Astrocyte (in vitro differentiated cells and primary cell): ENCODE measurements at regions not wholly inside any gene's neighbourhood (a gene's known extent, or its start where the extent isn't known, plus 50 kb on each side); places are given as distances from the start of the nearest gene placed in this dataset.

Experiments used
- DNase-seq: peaks from one replicate; pipeline ENCODE4 v3.0.0-alpha.2; 2010; ENCODE audit warnings: low read depth
- FAIRE-seq: peaks from 2 replicates; lab custom pipeline; 2011; peaks lifted over from hg19 to GRCh38; lab: Jason Lieb, UNC
- H2AFZ ChIP-seq: 2 replicates; pipeline ENCODE4 v1.6.0; 2012; ENCODE audit warnings: low read depth, low read length, inconsistent platforms
- H3K27ac ChIP-seq: 2 replicates; pipeline ENCODE4 v1.5.1; 2011; ENCODE audit warnings: low read depth, low read length, inconsistent platforms
- H3K27me3 ChIP-seq: 2 replicates; pipeline ENCODE4 v1.6.0; 2011; ENCODE audit warnings: low read length, inconsistent platforms; ENCODE audit not compliant: insufficient read depth
- H3K36me3 ChIP-seq: 2 replicates; pipeline ENCODE4 v1.5.1; 2011; ENCODE audit warnings: low read length, inconsistent platforms; ENCODE audit not compliant: insufficient read depth
- H3K4me1 ChIP-seq: 2 replicates; pipeline ENCODE4 v1.5.1; 2011; ENCODE audit warnings: low read length, inconsistent platforms; ENCODE audit not compliant: insufficient read depth
- H3K4me2 ChIP-seq: 2 replicates; pipeline ENCODE4 v1.6.0; 2012; ENCODE audit warnings: low read length, inconsistent platforms
- H3K4me3 ChIP-seq: 2 replicates; pipeline ENCODE4 v1.5.1; 2011; ENCODE audit warnings: low read depth, mild to moderate bottlenecking, low read length, inconsistent platforms; ENCODE audit not compliant: insufficient read depth
- H3K79me2 ChIP-seq: 2 replicates; pipeline ENCODE4 v1.6.0; 2012; ENCODE audit warnings: mild to moderate bottlenecking, low read length, inconsistent platforms; ENCODE audit not compliant: insufficient read depth
- H3K9ac ChIP-seq: 2 replicates; pipeline ENCODE4 v1.6.0; 2012; ENCODE audit warnings: mild to moderate bottlenecking, low read length, inconsistent platforms
- H3K9me3 ChIP-seq: 2 replicates; pipeline ENCODE4 v1.5.1; 2012; ENCODE audit warnings: low read depth, mild to moderate bottlenecking, low read length, inconsistent platforms; ENCODE audit not compliant: insufficient read depth
- H4K20me1 ChIP-seq: 2 replicates; pipeline ENCODE4 v1.6.0; 2012; ENCODE audit warnings: low read length, inconsistent platforms; ENCODE audit not compliant: insufficient read depth
- H3K27ac Mint-ChIP-seq: one replicate; pipeline ENCODE4 v1.8.0; 2021; ENCODE audit warnings: mild to moderate bottlenecking, mixed read lengths; ENCODE audit not compliant: unreplicated experiment
- H3K27me3 Mint-ChIP-seq: one replicate; pipeline ENCODE4 v1.8.0; 2021; ENCODE audit warnings: low read depth, mixed read lengths; ENCODE audit not compliant: unreplicated experiment
- H3K36me3 Mint-ChIP-seq: one replicate; pipeline ENCODE4 v1.8.0; 2021; ENCODE audit warnings: low read depth, mixed read lengths; ENCODE audit not compliant: unreplicated experiment
- H3K4me1 Mint-ChIP-seq: one replicate; pipeline ENCODE4 v1.8.0; 2021; ENCODE audit warnings: low read depth, mixed read lengths; ENCODE audit not compliant: unreplicated experiment
- H3K4me3 Mint-ChIP-seq: one replicate; pipeline ENCODE4 v1.8.0; 2021; ENCODE audit warnings: mild to moderate bottlenecking, moderate library complexity, mixed read lengths; ENCODE audit not compliant: unreplicated experiment
- H3K9me3 Mint-ChIP-seq: one replicate; pipeline ENCODE4 v1.8.0; 2021; ENCODE audit warnings: mild to moderate bottlenecking, mixed read lengths; ENCODE audit not compliant: unreplicated experiment
- CTCF ChIP-seq: IDR thresholded peaks from 2 replicates; pipeline ENCODE4 v1.5.1; 2011; ENCODE audit warnings: low read depth, mild to moderate bottlenecking, inconsistent platforms, low read length, moderate library complexity; ENCODE audit not compliant: insufficient read depth
- EZH2 ChIP-seq: IDR thresholded peaks from 2 replicates; pipeline ENCODE4 v1.6.1; 2012; ENCODE audit warnings: mild to moderate bottlenecking, low read length, inconsistent platforms; ENCODE audit not compliant: insufficient read depth

- Mint-ChIP-seq H3K4me1 (no peaks in the 10 kb centered on the region), H3K9me3 (peaks cover 3% of the 10 kb centered on the region), H3K27me3 (peaks cover 5% of the 10 kb centered on the region), H3K27ac (no peak overlapping the region), H3K4me3 (no peak overlapping the region), H3K36me3 (no peaks in the 10 kb centered on the region)
- Histone ChIP-seq H3K9me3 (no peaks in the 10 kb centered on the region), H3K27me3 (no peaks in the 10 kb centered on the region), H3K4me1 (no peaks in the 10 kb centered on the region), H3K9ac (no peak overlapping the region), H3K36me3 (no peaks in the 10 kb centered on the region), H3K27ac (no peak overlapping the region), H3K4me3 (no peak overlapping the region), H4K20me1 (no peaks in the 10 kb centered on the region), H3K79me2 (no peaks in the 10 kb centered on the region), H2AFZ (no peak overlapping the region), H3K4me2 (no peak overlapping the region)
- FAIRE-seq (no peak), DNase-seq (no peak)
- no peak for TF ChIP-seq CTCF
- no peak for TF ChIP-seq EZH2
These were observed 527.2 kb downstream of the TMEM114 start for GRCh38 chr16:8063159-8063558.

GRCh38 chr16:8062677-8063076, 527.6 kb downstream of the TMEM114 start:
- Histone ChIP-seq H3K9ac (no peak overlapping the region), H3K4me1 (no peaks in the 10 kb centered on the region), H3K4me2 (no peak overlapping the region), H4K20me1 (no peaks in the 10 kb centered on the region), H3K4me3 (no peak overlapping the region), H3K27ac (no peak overlapping the region), H3K36me3 (no peaks in the 10 kb centered on the region), H2AFZ (no peak overlapping the region), H3K27me3 (no peaks in the 10 kb centered on the region), H3K79me2 (no peaks in the 10 kb centered on the region), H3K9me3 (no peaks in the 10 kb centered on the region)
- DNase-seq = no peak
- FAIRE-seq = no peak
- no peak for TF ChIP-seq EZH2
- no peak for TF ChIP-seq CTCF
- peaks cover 5% of the 10 kb centered on the region for H3K27me3 Mint-ChIP-seq
- no peak overlapping the region for H3K27ac Mint-ChIP-seq
- H3K4me1 Mint-ChIP-seq = no peaks in the 10 kb centered on the region
- H3K36me3 Mint-ChIP-seq = no peaks in the 10 kb centered on the region
- H3K4me3 Mint-ChIP-seq = no peak overlapping the region
- peaks cover 2% of the 10 kb centered on the region for H3K9me3 Mint-ChIP-seq

GRCh38 chr16:8055761-8056160, 534.5 kb downstream of the TMEM114 start:
- Mint-ChIP-seq H3K4me1 (no peaks in the 10 kb centered on the region), H3K36me3 (no peaks in the 10 kb centered on the region)

More at GRCh38 chr16:8055761-8056160, 534.5 kb downstream of the TMEM114 start:
- H3K4me3 Mint-ChIP-seq = no peak overlapping the region
- H3K4me1 ChIP-seq = no peaks in the 10 kb centered on the region
- no peak for TF ChIP-seq CTCF
- no peak for TF ChIP-seq EZH2
- no peaks in the 10 kb centered on the region for H3K27me3 Mint-ChIP-seq
- H3K36me3 ChIP-seq = no peaks in the 10 kb centered on the region
- H3K27ac Mint-ChIP-seq = no peak overlapping the region
- H3K79me2 ChIP-seq = no peaks in the 10 kb centered on the region
- H3K4me2 ChIP-seq = no peak overlapping the region
- H3K27ac ChIP-seq = no peak overlapping the region
- no peaks in the 10 kb centered on the region for H3K27me3 ChIP-seq
- no peak overlapping the region for H2AFZ ChIP-seq
- DNase-seq (no peak), FAIRE-seq (no peak)
- H3K9ac ChIP-seq = no peak overlapping the region
- no peaks in the 10 kb centered on the region for H3K9me3 ChIP-seq
- no peak overlapping the region for H3K4me3 ChIP-seq
- no peaks in the 10 kb centered on the region for H3K9me3 Mint-ChIP-seq
- no peaks in the 10 kb centered on the region for H4K20me1 ChIP-seq
